ENCODE measurements at regions not wholly inside any gene's neighbourhood (a gene's known extent, or its start where the extent isn't known, plus 50 kb on each side); places are given as distances from the start of the nearest gene placed in this dataset.
"Not testable (repeated sequence)": the region's sequence is repeated elsewhere in the genome, so short reads cannot be mapped to it uniquely, and the experiment has no call there.

DNA sequence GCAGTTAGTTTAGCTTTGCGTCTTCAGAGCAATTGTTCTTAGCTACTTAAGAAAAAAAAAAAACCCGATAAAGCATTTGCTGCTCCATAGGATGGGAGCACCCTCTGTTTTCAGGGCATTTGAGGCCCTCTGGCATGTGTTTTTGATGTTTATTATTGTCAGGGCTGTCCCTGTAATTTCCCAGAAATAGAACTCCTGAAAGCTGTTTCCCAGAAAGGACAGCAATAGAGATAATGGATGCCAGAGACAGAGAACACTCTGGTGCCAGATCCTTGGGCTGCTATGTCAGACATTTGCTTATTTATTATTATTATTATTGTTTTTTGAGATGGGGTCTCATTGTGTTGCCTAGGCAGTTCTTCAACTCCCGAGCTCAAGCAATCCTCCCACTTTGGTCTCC is 201.3 kb downstream of the ALG10 start:
- Histone ChIP-seq H3K9ac (ENCODE audit: low read length in 2 of 2) (no peak overlapping the region), H3K27me3 (ENCODE audit: control insufficient read depth in 1 of 2, insufficient read depth in 2 of 2, low read length in 2 of 2) (peaks cover 4 to 9% of the 10 kb centered on the region in 2 donors), H3K27ac (ENCODE audit: low read length) (no peak overlapping the region), H3K36me3 (ENCODE audit: control insufficient read depth in 2 of 2, insufficient read depth in 2 of 2, low read length in 2 of 2) (no peaks in the 10 kb centered on the region), H3K4me1 (ENCODE audit: control insufficient read depth, insufficient read depth, low read length) (peaks cover 6% of the 10 kb centered on the region), H3K4me3 (ENCODE audit: low read length in 2 of 2) (no peak overlapping the region), H3K9me3 (ENCODE audit: control insufficient read depth in 2 of 2, low read length in 2 of 2) (no peaks in the 10 kb centered on the region)

DNA sequence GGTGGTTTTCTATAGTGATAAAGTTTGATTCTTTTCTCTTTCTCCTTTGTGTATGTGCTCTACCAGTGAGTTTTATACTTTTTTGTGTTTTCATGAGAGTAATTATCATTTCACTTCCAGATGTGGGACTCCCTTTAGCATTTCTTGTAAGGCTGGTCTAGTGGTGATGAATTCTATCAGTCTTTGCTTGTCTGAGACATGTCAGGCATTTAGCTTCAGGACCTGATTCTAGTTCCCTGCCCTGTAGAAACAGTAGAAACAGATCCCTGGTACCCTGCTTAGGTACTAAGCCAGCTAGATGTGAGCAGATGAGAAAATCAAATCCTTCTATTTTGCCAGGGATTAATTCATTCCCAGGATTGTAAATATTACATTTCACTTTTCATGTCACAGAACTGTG is 203.7 kb downstream of the ALG10 start:
- not testable (repeated sequence) for H3K9ac ChIP-seq (ENCODE audit: low read length in 2 of 2); H3K4me1 ChIP-seq (ENCODE audit: control insufficient read depth, insufficient read depth, low read length); H3K27me3 ChIP-seq (ENCODE audit: control insufficient read depth in 1 of 2, insufficient read depth in 2 of 2, low read length in 2 of 2); H3K27ac ChIP-seq (ENCODE audit: low read length); H3K4me3 ChIP-seq (ENCODE audit: low read length in 2 of 2); H3K36me3 ChIP-seq (ENCODE audit: control insufficient read depth in 2 of 2, insufficient read depth in 2 of 2, low read length in 2 of 2); H3K9me3 ChIP-seq (ENCODE audit: control insufficient read depth in 2 of 2, low read length in 2 of 2)

DNA sequence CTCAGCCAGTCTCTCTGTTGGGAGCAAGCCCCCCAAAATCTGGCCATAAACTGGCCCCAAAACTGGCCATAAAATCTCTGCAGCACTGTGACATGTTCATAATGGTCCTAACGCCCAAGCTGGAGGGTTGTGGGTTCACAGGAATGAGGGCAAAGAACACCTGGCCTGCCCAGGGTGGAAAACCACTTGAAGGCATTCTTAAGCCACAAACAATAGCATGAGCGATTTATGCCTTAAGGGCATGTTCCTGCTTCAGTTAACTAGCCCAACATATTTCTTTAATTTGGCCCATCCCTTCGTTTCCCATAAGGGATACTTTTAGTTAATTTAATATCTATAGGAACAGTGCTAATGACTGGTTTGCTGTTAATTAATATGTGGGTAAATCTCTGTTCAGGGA is 205.8 kb downstream of the ALG10 start:
- not testable (repeated sequence) for H3K9ac ChIP-seq (ENCODE audit: low read length in 2 of 2); H3K4me3 ChIP-seq (ENCODE audit: low read length in 2 of 2); H3K27me3 ChIP-seq (ENCODE audit: control insufficient read depth in 1 of 2, insufficient read depth in 2 of 2, low read length in 2 of 2); H3K9me3 ChIP-seq (ENCODE audit: control insufficient read depth in 2 of 2, low read length in 2 of 2); H3K4me1 ChIP-seq (ENCODE audit: control insufficient read depth, insufficient read depth, low read length); H3K36me3 ChIP-seq (ENCODE audit: control insufficient read depth in 2 of 2, insufficient read depth in 2 of 2, low read length in 2 of 2); H3K27ac ChIP-seq (ENCODE audit: low read length)

DNA sequence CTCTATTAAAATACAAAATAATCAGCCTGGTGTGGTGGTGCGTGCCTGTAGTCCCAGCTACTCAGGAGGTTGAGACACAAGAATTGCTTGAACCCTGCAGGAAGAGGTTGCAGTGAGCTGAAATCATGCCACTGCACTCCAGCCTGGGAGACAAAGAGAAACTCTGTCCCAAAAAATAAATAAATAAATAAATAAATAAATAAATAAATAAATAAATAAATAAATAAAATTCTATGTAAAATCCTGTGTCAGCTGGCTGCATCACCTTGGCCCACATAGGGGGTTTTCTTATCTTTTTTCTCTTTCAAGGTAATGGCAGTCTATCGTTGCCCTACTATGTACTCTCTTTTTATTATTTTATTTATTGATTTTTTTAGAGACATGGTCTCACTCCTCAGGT is 206.7 kb downstream of the ALG10 start:
- not testable (repeated sequence) for H3K4me3 ChIP-seq (ENCODE audit: low read length in 2 of 2); H3K36me3 ChIP-seq (ENCODE audit: control insufficient read depth in 2 of 2, insufficient read depth in 2 of 2, low read length in 2 of 2); H3K27me3 ChIP-seq (ENCODE audit: control insufficient read depth in 1 of 2, insufficient read depth in 2 of 2, low read length in 2 of 2); H3K9me3 ChIP-seq (ENCODE audit: control insufficient read depth in 2 of 2, low read length in 2 of 2); H3K27ac ChIP-seq (ENCODE audit: low read length); H3K4me1 ChIP-seq (ENCODE audit: control insufficient read depth, insufficient read depth, low read length); H3K9ac ChIP-seq (ENCODE audit: low read length in 2 of 2)

DNA sequence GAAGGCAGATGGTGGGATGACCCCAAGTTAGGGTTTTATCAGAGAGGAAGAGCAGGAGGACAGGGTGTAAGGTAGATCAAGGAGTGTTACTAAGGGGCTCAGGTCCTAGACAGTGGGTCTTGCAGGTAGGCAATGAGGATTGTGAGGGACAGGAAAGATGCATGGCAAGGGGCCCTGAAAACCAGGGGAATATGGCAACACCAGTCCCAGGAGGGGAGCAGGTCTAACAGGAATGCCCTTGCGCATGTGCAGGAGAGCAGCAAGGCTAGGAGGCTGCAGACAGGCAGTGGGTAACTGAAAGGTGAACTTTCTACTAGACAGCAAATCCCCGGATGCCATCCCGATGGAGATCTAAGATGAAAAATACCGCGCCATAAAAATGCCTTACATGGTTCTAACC is 211.3 kb downstream of the ALG10 start:
- H3K9me3 ChIP-seq (ENCODE audit: control insufficient read depth in 2 of 2, low read length in 2 of 2) = no peaks in the 10 kb centered on the region
- H3K27me3 ChIP-seq (ENCODE audit: control insufficient read depth in 1 of 2, insufficient read depth in 2 of 2, low read length in 2 of 2) = peaks cover 0 to 3% of the 10 kb centered on the region in 2 donors
- H3K27ac ChIP-seq (ENCODE audit: low read length) = no peak overlapping the region
- no peaks in the 10 kb centered on the region for H3K36me3 ChIP-seq (ENCODE audit: control insufficient read depth in 2 of 2, insufficient read depth in 2 of 2, low read length in 2 of 2)
- H3K9ac ChIP-seq (ENCODE audit: low read length in 2 of 2) = no peak overlapping the region
- no peak overlapping the region for H3K4me3 ChIP-seq (ENCODE audit: low read length in 2 of 2)
- no peaks in the 10 kb centered on the region for H3K4me1 ChIP-seq (ENCODE audit: control insufficient read depth, insufficient read depth, low read length)

DNA sequence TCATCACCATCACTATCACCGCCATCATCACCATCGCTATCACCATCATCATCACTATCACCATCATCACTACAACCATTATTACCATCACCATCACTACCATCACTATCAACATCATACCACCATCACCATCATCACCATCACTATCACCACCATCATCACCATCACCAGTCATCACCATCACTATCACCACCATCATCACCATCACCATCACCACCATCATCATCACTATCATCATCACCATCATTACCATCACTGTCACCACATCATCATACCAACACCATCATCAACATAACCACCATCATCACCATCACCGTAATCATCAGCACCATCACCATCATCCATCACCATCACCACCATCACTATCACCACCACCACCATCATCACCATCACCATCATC is 213.8 kb downstream of the ALG10 start:
- Histone ChIP-seq H3K36me3 (ENCODE audit: control insufficient read depth in 2 of 2, insufficient read depth in 2 of 2, low read length in 2 of 2) (no peaks in the 10 kb centered on the region), H3K4me3 (ENCODE audit: low read length in 2 of 2) (no peak overlapping the region), H3K27ac (ENCODE audit: low read length) (no peak overlapping the region), H3K4me1 (ENCODE audit: control insufficient read depth, insufficient read depth, low read length) (no peaks in the 10 kb centered on the region), H3K27me3 (ENCODE audit: control insufficient read depth in 1 of 2, insufficient read depth in 2 of 2, low read length in 2 of 2) (no peaks in the 10 kb centered on the region), H3K9ac (ENCODE audit: low read length in 2 of 2) (no peak overlapping the region), H3K9me3 (ENCODE audit: control insufficient read depth in 2 of 2, low read length in 2 of 2) (no peaks in the 10 kb centered on the region)

DNA sequence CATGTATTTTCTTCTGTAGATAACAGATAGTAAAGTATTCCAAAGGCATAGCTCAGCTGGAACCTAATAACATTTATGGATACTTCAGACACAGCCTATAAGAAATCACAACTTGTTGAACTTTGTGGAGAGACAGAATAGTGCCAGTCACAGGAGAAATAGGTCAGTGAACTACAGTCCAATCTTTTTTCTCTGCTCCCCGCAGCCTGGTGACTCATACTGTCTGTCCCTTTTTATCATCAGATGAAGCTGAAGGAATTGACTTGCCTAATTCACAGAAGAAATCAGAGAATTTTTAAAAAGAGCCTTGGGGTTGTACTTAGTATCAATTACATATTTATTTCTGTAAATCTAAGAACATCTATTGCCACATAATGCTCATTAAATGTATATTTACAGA is 222.3 kb downstream of the ALG10 start:
- Histone ChIP-seq H3K27ac (ENCODE audit: low read length) (no peak overlapping the region), H3K9me3 (ENCODE audit: control insufficient read depth in 2 of 2, low read length in 2 of 2) (peaks cover 0 to 3% of the 10 kb centered on the region in 2 donors), H3K36me3 (ENCODE audit: control insufficient read depth in 2 of 2, insufficient read depth in 2 of 2, low read length in 2 of 2) (no peaks in the 10 kb centered on the region), H3K4me3 (ENCODE audit: low read length in 2 of 2) (no peak overlapping the region), H3K27me3 (ENCODE audit: control insufficient read depth in 1 of 2, insufficient read depth in 2 of 2, low read length in 2 of 2) (no peaks in the 10 kb centered on the region), H3K9ac (ENCODE audit: low read length in 2 of 2) (no peak overlapping the region), H3K4me1 (ENCODE audit: control insufficient read depth, insufficient read depth, low read length) (no peaks in the 10 kb centered on the region)

DNA sequence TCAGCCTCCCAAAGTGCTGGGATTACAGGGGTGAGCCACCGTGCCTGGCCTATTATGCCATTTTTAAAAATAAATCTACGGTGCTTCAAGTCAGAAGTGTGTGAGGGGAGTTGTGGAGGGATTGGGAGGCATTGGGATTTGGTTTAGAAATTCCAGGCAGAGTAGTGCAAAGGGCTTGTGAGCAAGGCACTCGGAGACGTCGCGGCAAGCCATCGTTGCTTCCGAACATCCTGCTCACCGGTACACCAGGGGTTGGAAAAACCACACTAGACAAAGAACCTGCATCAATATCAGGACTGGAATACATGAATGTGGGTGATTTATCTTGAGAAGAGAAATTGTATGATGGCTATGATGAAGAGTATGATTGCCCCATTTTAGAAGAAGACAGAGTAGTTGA is 227.0 kb downstream of the ALG10 start:
- no peaks in the 10 kb centered on the region for H3K27me3 ChIP-seq (ENCODE audit: control insufficient read depth in 1 of 2, insufficient read depth in 2 of 2, low read length in 2 of 2)
- no peak overlapping the region for H3K27ac ChIP-seq (ENCODE audit: low read length)
- H3K9ac ChIP-seq (ENCODE audit: low read length in 2 of 2) = no peak overlapping the region
- no peak overlapping the region for H3K4me3 ChIP-seq (ENCODE audit: low read length in 2 of 2)
- no peaks in the 10 kb centered on the region for H3K4me1 ChIP-seq (ENCODE audit: control insufficient read depth, insufficient read depth, low read length)
- H3K9me3 ChIP-seq (ENCODE audit: control insufficient read depth in 2 of 2, low read length in 2 of 2) = no peaks in the 10 kb centered on the region
- no peaks in the 10 kb centered on the region for H3K36me3 ChIP-seq (ENCODE audit: control insufficient read depth in 2 of 2, insufficient read depth in 2 of 2, low read length in 2 of 2)

DNA sequence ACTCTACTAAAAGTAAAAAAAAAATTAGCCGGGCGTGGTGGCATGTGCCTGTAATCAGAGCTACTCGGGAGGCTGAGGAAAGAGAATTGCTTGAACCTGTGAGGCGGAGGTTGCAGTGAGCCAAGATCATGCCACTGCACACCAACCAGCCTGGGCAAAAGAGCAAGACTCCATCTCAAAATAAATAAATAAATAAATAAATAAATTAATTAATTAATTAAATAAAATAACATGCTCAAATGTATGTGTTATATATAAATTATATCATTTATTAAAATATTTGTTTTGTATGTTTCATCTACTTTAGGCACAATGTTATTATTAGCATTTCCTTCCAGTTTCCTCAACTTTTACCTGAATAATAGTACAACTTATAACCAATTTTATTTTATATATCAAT is 229.6 kb downstream of the ALG10 start:
- H3K4me1 ChIP-seq (ENCODE audit: control insufficient read depth, insufficient read depth, low read length); H3K9me3 ChIP-seq (ENCODE audit: control insufficient read depth in 2 of 2, low read length in 2 of 2); H3K27ac ChIP-seq (ENCODE audit: low read length); H3K4me3 ChIP-seq (ENCODE audit: low read length in 2 of 2); H3K36me3 ChIP-seq (ENCODE audit: control insufficient read depth in 2 of 2, insufficient read depth in 2 of 2, low read length in 2 of 2); H3K9ac ChIP-seq (ENCODE audit: low read length in 2 of 2); H3K27me3 ChIP-seq (ENCODE audit: control insufficient read depth in 1 of 2, insufficient read depth in 2 of 2, low read length in 2 of 2): not testable (repeated sequence)

DNA sequence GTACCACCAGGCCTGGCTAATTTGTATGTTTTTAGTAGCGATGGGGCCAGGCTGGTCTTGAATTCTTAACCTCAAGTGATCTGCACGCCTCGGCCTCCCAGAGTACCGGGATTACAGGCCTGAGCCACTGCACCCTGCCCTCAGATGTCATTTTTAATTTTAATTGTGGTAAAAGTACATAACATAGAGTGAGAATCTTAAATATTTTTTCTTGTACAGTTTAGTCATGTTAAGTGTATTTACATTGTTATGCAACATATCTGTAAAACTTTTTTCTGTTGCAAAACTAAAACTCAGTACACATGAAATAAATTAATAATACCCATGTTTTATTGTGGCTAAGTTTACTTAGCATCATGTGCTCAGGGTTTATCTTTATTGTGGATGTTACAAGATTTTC is 231.4 kb downstream of the ALG10 start:
- H3K9ac ChIP-seq (ENCODE audit: low read length in 2 of 2) = no peak overlapping the region
- H3K27ac ChIP-seq (ENCODE audit: low read length) = no peak overlapping the region
- H3K27me3 ChIP-seq (ENCODE audit: control insufficient read depth in 1 of 2, insufficient read depth in 2 of 2, low read length in 2 of 2) = no peaks in the 10 kb centered on the region
- no peaks in the 10 kb centered on the region for H3K9me3 ChIP-seq (ENCODE audit: control insufficient read depth in 2 of 2, low read length in 2 of 2)
- H3K36me3 ChIP-seq (ENCODE audit: control insufficient read depth in 2 of 2, insufficient read depth in 2 of 2, low read length in 2 of 2) = no peaks in the 10 kb centered on the region
- H3K4me3 ChIP-seq (ENCODE audit: low read length in 2 of 2) = no peak overlapping the region
- no peaks in the 10 kb centered on the region for H3K4me1 ChIP-seq (ENCODE audit: control insufficient read depth, insufficient read depth, low read length)

DNA sequence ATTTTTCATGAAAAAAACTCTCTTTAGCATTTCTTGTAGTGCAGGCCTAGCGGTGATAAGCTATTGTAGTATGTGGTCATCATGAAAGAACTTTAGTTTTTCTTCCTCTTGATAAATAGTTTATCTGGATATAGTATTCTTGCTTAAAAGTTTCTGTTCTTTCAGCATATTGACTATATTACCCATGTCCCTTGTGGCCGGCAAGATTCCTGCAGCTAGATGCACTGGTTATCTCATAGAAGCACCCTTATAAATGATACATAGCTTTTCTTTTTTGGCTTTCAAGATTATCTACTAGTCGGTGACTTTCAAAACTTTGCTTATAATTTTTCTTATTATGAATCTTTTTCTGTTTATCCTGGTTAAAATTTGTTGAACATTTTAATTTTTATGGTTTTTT is 234.8 kb downstream of the ALG10 start:
- Histone ChIP-seq H3K9ac (ENCODE audit: low read length in 2 of 2) (no peak overlapping the region), H3K4me3 (ENCODE audit: low read length in 2 of 2) (no peak overlapping the region), H3K9me3 (ENCODE audit: control insufficient read depth in 2 of 2, low read length in 2 of 2) (no peaks in the 10 kb centered on the region), H3K4me1 (ENCODE audit: control insufficient read depth, insufficient read depth, low read length) (no peaks in the 10 kb centered on the region), H3K36me3 (ENCODE audit: control insufficient read depth in 2 of 2, insufficient read depth in 2 of 2, low read length in 2 of 2) (no peaks in the 10 kb centered on the region), H3K27me3 (ENCODE audit: control insufficient read depth in 1 of 2, insufficient read depth in 2 of 2, low read length in 2 of 2) (no peaks in the 10 kb centered on the region), H3K27ac (ENCODE audit: low read length) (no peak overlapping the region)

DNA sequence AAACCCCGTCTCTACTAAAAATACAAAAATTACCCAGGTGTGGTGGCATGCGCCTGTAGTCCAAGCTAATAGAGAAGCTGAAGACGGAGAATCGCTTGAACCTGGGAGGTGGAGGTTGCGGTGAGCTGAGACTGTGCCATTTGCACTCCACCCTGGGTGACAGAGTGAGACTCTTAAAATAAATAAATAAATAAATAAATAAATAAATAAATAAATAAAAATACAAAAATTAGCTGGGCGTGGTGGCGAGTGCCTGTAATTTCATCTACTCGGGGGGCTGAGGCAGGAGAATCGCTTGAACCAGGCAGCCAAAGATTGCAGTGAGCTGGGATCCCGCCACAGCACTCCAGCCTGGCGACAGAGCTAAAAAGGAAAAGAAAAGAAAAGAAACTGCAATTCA is 239.8 kb downstream of the ALG10 start:
- not testable (repeated sequence) for H3K27me3 ChIP-seq (ENCODE audit: control insufficient read depth in 1 of 2, insufficient read depth in 2 of 2, low read length in 2 of 2); H3K4me3 ChIP-seq (ENCODE audit: low read length in 2 of 2); H3K9me3 ChIP-seq (ENCODE audit: control insufficient read depth in 2 of 2, low read length in 2 of 2); H3K27ac ChIP-seq (ENCODE audit: low read length); H3K4me1 ChIP-seq (ENCODE audit: control insufficient read depth, insufficient read depth, low read length); H3K36me3 ChIP-seq (ENCODE audit: control insufficient read depth in 2 of 2, insufficient read depth in 2 of 2, low read length in 2 of 2); H3K9ac ChIP-seq (ENCODE audit: low read length in 2 of 2)
